ENCODE measurements at regions not wholly inside any gene's neighbourhood (a gene's known extent, or its start where the extent isn't known, plus 50 kb on each side); places are given as distances from the start of the nearest gene placed in this dataset.

- DNase-seq: no peak
These were observed 49.8 kb upstream of the PDZD8 start for GRCh38 chr10:117424883-117425649.

Measured in NCI-H2227 treated with DMSO at 0.1 percent for 48 hours (cell line).